ENCODE measurements at regions not wholly inside any gene's neighbourhood (a gene's known extent, or its start where the extent isn't known, plus 50 kb on each side); places are given as distances from the start of the nearest gene placed in this dataset.

DNA sequence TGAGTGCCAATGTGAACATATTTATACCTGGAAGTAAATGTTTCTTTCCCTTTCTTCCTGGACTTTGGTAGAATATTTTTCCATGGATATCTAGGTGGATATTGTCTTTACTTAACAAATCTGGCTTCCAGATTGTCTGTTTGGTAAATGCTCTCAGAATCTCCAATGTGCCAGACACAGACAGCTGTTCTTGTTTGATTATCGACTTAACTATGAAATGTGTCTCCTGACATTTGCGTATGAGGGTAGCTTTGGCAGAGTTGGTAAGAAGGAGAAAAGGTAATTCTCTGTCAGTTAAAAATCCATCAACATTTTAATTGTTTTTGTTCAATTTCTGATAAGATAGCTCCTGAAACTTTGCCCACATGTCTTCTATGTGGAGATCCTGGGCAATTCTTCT is 196.4 kb upstream of the NUDT12 start:
- H3K36me3 ChIP-seq = no peaks in the 10 kb centered on the region
- no peak overlapping the region for H3K27ac ChIP-seq
- 73% methylated on average over 2 of the region's 2 CpGs for WGBS (ENCODE audit: insufficient coverage, low coverage, low lambda C conversion rate, missing lambda C conversion rate)
- ATAC-seq (no peak), DNase-seq (no peak)
- H3K9me3 ChIP-seq = no peaks in the 10 kb centered on the region
- TF ChIP-seq, protein P1, sequence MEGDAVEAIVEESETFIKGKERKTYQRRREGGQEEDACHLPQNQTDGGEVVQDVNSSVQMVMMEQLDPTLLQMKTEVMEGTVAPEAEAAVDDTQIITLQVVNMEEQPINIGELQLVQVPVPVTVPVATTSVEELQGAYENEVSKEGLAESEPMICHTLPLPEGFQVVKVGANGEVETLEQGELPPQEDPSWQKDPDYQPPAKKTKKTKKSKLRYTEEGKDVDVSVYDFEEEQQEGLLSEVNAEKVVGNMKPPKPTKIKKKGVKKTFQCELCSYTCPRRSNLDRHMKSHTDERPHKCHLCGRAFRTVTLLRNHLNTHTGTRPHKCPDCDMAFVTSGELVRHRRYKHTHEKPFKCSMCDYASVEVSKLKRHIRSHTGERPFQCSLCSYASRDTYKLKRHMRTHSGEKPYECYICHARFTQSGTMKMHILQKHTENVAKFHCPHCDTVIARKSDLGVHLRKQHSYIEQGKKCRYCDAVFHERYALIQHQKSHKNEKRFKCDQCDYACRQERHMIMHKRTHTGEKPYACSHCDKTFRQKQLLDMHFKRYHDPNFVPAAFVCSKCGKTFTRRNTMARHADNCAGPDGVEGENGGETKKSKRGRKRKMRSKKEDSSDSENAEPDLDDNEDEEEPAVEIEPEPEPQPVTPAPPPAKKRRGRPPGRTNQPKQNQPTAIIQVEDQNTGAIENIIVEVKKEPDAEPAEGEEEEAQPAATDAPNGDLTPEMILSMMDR (IDR thresholded peaks at IDR 0.05) = no peak
- H3K4me1 ChIP-seq = no peaks in the 10 kb centered on the region
- no peak overlapping the region for H3K4me3 ChIP-seq
- H3K27me3 ChIP-seq = no peaks in the 10 kb centered on the region
- intact Hi-C loops (cut with DNase I) = no loop called here

DNA sequence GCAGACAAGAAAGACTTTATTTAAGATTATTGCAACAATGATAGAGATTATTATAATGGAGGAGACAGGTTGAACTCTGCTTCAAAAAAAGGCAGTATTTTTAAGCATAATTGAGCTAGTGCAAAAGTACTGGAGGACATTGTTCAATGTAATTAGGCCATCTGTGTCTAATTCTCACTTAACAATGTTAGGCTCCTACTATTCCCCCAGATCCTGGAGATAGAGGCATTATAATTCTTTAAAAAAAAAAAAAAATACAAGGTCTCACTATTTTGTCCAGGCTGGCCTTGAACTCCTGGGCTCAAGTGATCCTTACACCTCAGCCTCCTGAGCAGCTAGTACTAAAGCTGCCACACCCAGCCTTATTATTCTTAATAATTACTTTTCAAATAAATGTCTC is 193.4 kb upstream of the NUDT12 start:
- no peaks in the 10 kb centered on the region for H3K9me3 ChIP-seq
- no peaks in the 10 kb centered on the region for H3K36me3 ChIP-seq
- ATAC-seq (no peak), DNase-seq (no peak)
- no peaks in the 10 kb centered on the region for H3K27me3 ChIP-seq
- intact Hi-C loops (cut with DNase I) = no loop called here
- no peak overlapping the region for H3K27ac ChIP-seq
- no peaks in the 10 kb centered on the region for H3K4me1 ChIP-seq
- no peak for TF ChIP-seq POLR2A (IDR thresholded peaks at IDR 0.05)
- TF ChIP-seq, protein P1 (IDR thresholded peaks at IDR 0.05) = no peak
- no peak overlapping the region for H3K4me3 ChIP-seq

DNA sequence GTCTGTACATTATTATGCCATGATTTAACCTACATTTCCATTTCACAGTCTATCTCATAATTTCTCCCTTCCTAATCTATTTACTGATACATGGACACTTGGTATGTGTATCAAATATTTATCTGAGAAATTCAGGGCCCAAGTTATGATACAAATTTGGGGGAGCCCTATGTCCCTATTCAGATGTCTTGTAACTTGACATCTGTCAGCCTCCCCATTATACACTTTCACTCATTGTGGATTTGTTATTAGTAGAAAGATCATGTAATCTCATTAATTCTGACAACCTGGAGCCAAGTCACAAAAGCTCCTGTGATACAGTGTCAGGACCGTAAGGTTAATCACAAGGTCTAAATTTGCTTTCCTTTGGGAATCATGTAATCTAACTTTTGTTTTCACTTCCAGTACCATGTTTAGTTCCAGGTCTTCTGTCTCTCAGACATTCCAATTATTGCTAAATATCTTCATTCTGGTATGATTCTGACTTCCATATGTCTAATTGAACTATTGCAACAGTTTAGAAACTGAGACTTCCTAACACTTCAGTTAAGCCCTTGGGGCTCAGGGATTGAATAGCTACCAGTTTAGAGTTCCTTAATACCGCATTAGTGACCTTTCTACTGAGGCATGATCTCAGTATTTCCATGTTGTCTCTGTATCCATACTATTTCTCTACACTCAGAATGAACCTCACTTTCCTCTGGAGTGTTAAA is 182.9 kb upstream of the NUDT12 start:
- DNase-seq (no peak), ATAC-seq (no peak)
- TF ChIP-seq, protein P1 (IDR thresholded peaks at IDR 0.05) = no peak
- TF ChIP-seq POLR2A (IDR thresholded peaks at IDR 0.05) = no peak
- H3K4me1 ChIP-seq = no peaks in the 10 kb centered on the region
- 93% methylated on average over 2 of the region's 2 CpGs for WGBS (ENCODE audit: insufficient coverage, low coverage, low lambda C conversion rate, missing lambda C conversion rate)
- intact Hi-C loops (cut with DNase I) = no loop called here
- no peaks in the 10 kb centered on the region for H3K36me3 ChIP-seq
- H3K4me3 ChIP-seq = no peak overlapping the region
- no peak overlapping the region for H3K27ac ChIP-seq
- no peaks in the 10 kb centered on the region for H3K27me3 ChIP-seq
- H3K9me3 ChIP-seq = no peaks in the 10 kb centered on the region

DNA sequence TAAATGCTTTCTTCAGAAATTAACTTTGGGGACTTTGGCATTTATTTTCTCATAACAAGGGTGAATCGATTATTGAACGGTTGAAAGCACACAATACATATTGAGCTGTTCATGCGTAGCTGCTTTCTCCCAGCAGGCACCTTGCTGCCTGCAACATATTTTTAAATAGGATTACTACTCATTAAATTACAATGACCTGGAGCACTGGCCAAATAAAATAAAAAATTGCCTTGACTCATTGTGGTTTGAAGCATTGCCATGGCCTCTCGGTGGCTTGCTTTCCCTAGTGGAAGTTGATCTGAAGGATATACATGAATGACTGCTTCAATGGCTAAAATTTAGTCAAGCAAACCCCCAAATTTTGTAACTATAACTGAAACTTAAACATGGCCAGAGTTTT is 181.6 kb upstream of the NUDT12 start:
- Histone ChIP-seq H3K9me3 (no peaks in the 10 kb centered on the region), H3K4me1 (no peaks in the 10 kb centered on the region), H3K36me3 (no peaks in the 10 kb centered on the region), H3K27ac (no peak overlapping the region), H3K4me3 (no peak overlapping the region), H3K27me3 (no peaks in the 10 kb centered on the region)
- DNase-seq (no peak), ATAC-seq (no peak)
- WGBS (ENCODE audit: insufficient coverage, low coverage, low lambda C conversion rate, missing lambda C conversion rate) = 69% methylated on average over 4 of the region's 4 CpGs
- intact Hi-C loops (cut with DNase I) = no loop called here
- TF ChIP-seq POLR2A (IDR thresholded peaks at IDR 0.05) = no peak
- TF ChIP-seq, protein P1 (IDR thresholded peaks at IDR 0.05) = no peak

DNA sequence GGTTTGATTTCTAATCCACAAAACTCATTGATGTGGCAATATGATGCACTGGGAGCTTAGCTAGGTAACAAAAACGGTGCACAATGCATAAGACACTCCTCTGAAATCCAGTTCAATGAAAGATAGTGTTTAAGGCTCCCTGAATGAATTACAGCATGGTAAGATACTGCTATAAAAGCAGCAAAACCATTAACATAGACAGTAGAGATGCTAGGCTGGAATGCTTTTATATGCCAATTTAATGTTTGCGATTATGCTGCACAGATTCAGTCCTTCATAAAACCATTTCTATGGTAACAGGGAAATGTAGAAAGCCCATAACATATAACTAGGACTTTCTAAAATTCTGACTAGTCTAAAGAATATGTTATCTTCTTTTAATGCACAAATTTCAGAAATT is 180.8 kb upstream of the NUDT12 start:
- H3K27me3 ChIP-seq = no peaks in the 10 kb centered on the region
- H3K4me1 ChIP-seq = no peaks in the 10 kb centered on the region
- no peaks in the 10 kb centered on the region for H3K9me3 ChIP-seq
- no peak for DNase-seq
- ATAC-seq = no peak
- H3K36me3 ChIP-seq = no peaks in the 10 kb centered on the region
- intact Hi-C loops (cut with DNase I) = no loop called here
- no peak overlapping the region for H3K4me3 ChIP-seq
- TF ChIP-seq, protein P1 (IDR thresholded peaks at IDR 0.05) = no peak
- TF ChIP-seq POLR2A (IDR thresholded peaks at IDR 0.05) = no peak
- no peak overlapping the region for H3K27ac ChIP-seq
- 56% methylated on average over 2 of the region's 2 CpGs for WGBS (ENCODE audit: insufficient coverage, low coverage, low lambda C conversion rate, missing lambda C conversion rate)

All from right lobe of liver (tissue), 6 donors.